ENCODE measurements at regions not wholly inside any gene's neighbourhood (a gene's known extent, or its start where the extent isn't known, plus 50 kb on each side); places are given as distances from the start of the nearest gene placed in this dataset.
"Not testable (repeated sequence)": the region's sequence is repeated elsewhere in the genome, so short reads cannot be mapped to it uniquely, and the experiment has no call there.

DNA sequence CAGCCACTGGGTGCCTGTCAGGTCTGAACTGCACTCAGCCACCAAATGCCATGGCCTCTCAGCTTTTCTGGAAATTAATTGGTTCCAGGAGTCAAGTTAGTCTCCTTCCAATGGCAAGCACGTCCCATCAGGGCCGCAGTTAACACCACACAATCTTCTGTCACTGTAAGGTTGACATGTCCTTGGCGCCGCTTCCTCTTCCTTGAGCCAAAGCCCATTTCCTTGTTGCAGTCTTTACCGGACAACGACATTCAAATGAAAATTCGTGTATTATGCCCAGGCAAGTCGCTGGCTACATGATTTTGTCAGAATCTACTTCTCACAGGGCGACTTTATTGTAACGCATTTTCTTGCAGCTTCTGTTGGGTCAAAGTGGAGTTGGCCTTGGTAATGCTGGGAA lies 430.6 kb upstream of the KAZN start:
- 46% methylated on average over 9 of the region's 10 CpGs for WGBS (ENCODE audit: missing lambda C conversion rate)
- no peak for FAIRE-seq
- ATAC-seq, result no peak

DNA sequence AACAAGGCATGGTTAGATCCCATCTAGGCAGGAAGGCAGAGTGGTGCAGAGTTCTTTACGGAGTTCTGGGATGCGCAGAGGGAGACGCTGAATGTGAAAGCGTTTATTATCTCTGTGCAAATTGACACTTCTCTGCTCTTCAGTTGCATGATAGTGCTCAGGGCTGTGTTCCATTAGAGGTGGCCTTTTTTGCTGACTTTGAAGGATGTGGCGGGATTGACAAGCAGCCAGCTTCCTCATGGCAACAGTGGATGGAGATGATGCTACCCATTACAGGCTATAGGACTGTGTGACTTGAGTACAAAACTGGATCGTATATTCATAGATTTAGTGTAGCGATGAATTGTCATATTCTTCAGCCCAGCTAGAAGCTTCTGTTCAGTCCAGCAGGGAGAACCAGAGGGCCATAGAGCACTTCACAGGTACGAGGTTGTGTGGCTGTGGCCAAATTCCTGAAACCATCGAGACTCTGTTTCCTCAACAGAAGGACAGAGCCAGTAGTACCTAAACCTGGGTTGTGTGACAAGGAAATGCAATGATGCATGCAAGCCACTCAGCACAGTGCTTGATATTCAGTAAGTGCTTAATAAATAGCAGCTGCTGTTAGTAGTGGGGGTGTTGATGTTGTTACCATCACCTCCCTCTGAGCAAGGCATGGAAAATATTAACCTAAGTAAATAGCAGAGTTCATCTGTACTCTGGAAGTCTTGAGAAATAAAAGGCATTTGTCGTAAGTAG lies 430.0 kb upstream of the KAZN start:
- no peak for TF ChIP-seq TFCP2L1 (CRISPR knock-in tag; IDR thresholded peaks at IDR 0.05)
- no peak for TF ChIP-seq SMC3 (IDR thresholded peaks at IDR 0.05)
- TF ChIP-seq RNF2 (IDR thresholded peaks at IDR 0.05; ENCODE audit: borderline replicate concordance, low read depth), result no peak
- TF ChIP-seq EHMT2 (IDR thresholded peaks at IDR 0.05; ENCODE audit: low read depth), result no peak
- TF ChIP-seq, protein P1, sequence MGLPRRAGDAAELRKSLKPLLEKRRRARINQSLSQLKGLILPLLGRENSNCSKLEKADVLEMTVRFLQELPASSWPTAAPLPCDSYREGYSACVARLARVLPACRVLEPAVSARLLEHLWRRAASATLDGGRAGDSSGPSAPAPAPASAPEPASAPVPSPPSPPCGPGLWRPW (IDR thresholded peaks at IDR 0.05), result no peak
- ATAC-seq, result no peak
- ChIA-PET CTCF (no interaction called here), POLR2A (no interaction called here)
- H3K27ac ChIP-seq, result no peak overlapping the region
- no peak overlapping the region for H3K4me3 ChIP-seq
- H3K4me1 ChIP-seq, result no peaks in the 10 kb centered on the region
- 40% methylated on average over 10 of the region's 10 CpGs for WGBS (ENCODE audit: missing lambda C conversion rate)
- no peak overlapping the region for H3K4me2 ChIP-seq
- no peak for FAIRE-seq
- no peaks in the 10 kb centered on the region for H3K9me3 ChIP-seq
- DNase-seq (ENCODE audit: low read depth in 1 of 2, low spot score in 1 of 2), result no peak

More for the DNA sequence above, 430.6 kb upstream of the KAZN start:
- Histone ChIP-seq H3K4me2 (no peak overlapping the region), H3K4me1 (no peaks in the 10 kb centered on the region), H3K4me3 (no peak overlapping the region), H3K9me3 (no peaks in the 10 kb centered on the region), H3K27ac (no peak overlapping the region)
- TF ChIP-seq FOSB (CRISPR knock-in tag; IDR thresholded peaks at IDR 0.05) (no peak), CEBPB (IDR thresholded peaks at IDR 0.05) (no peak), TP53 (CRISPR knock-in tag; IDR thresholded peaks at IDR 0.05) (no peak), HOXA7 (CRISPR knock-in tag; IDR thresholded peaks at IDR 0.05) (no peak), RCOR1 (IDR thresholded peaks at IDR 0.05; ENCODE audit: low read depth, low read length) (no peak), CHD2 (IDR thresholded peaks at IDR 0.05; ENCODE audit: low read length, partially characterized antibody) (no peak), ZC3H11A (IDR thresholded peaks at IDR 0.05) (no peak), JUNB (IDR thresholded peaks at IDR 0.05) (no peak), POLR2AphosphoS2 (conservative IDR thresholded peaks at IDR 0.05; ENCODE audit: low read length) (no peak), POLR2A (IDR thresholded peaks at IDR 0.05; ENCODE audit: low read length) (no peak), EP300 (IDR thresholded peaks at IDR 0.05) (no peak), KDM5A (IDR thresholded peaks at IDR 0.05) (no peak), PHF8 (IDR thresholded peaks at IDR 0.05; ENCODE audit: borderline replicate concordance, low read depth) (no peak)
- TF ChIP-seq, protein P2, sequence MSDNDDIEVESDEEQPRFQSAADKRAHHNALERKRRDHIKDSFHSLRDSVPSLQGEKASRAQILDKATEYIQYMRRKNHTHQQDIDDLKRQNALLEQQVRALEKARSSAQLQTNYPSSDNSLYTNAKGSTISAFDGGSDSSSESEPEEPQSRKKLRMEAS (IDR thresholded peaks at IDR 0.05), result no peak
- TF ChIP-seq, protein P3, sequence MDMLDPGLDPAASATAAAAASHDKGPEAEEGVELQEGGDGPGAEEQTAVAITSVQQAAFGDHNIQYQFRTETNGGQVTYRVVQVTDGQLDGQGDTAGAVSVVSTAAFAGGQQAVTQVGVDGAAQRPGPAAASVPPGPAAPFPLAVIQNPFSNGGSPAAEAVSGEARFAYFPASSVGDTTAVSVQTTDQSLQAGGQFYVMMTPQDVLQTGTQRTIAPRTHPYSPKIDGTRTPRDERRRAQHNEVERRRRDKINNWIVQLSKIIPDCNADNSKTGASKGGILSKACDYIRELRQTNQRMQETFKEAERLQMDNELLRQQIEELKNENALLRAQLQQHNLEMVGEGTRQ (IDR thresholded peaks at IDR 0.05), result no peak
- ChIA-PET CTCF (no interaction called here), POLR2A (no interaction called here)
- DNase-seq (ENCODE audit: low read depth in 1 of 2, low spot score in 1 of 2), result no peak

DNA sequence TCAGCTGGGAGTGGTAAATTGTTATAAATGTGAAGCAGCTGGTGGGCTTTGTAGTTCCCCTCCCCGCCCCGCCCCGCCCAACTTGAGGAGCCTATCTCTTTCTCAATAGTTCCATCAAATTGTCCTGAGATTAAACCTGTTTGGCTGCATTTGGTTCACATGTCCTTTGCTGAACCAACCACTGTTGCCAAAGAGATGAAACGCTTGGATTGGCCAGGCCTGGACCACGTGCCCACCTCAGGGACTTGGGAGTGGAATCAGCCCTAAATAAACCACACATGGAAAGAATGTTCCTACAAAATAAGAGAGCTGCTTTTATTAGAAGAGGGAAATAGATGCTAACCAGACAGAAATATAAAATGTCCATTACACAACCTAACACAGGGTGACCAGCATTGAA lies 424.9 kb upstream of the KAZN start:
- Histone ChIP-seq H3K9me3 (no peaks in the 10 kb centered on the region), H3K4me1 (no peaks in the 10 kb centered on the region), H3K4me2 (no peak overlapping the region), H3K27ac (no peak overlapping the region), H3K4me3 (no peak overlapping the region)
- FAIRE-seq (no peak), DNase-seq (ENCODE audit: low read depth in 1 of 2, low spot score in 1 of 2) (no peak), ATAC-seq (no peak)
- ChIA-PET POLR2A (no interaction called here), CTCF (no interaction called here)
- no peak for TF ChIP-seq CHD2 (IDR thresholded peaks at IDR 0.05; ENCODE audit: low read length, partially characterized antibody)
- TF ChIP-seq TP53 (CRISPR knock-in tag; IDR thresholded peaks at IDR 0.05), result no peak
- WGBS (ENCODE audit: missing lambda C conversion rate), result 0% methylated on average over 2 of the region's 5 CpGs

DNA sequence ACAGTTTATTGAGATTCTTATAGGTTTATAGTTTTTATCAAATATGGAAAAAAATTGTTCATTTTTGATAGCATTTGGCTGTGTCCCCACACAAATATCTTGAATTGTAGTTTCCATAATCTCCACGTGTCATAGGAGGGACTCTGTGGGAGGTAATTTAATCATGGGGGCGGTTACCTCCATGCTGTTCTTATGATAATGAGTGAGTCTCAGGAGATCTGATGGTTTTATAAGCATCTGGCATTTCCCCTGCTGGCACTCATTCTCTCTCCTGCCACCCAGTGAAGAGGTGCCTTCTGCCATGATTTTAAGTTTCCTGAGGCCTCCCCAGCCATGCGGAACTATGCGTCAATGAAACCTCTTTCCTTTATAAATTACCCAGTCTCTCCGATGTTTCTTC lies 420.6 kb upstream of the KAZN start:
- H3K4me2 ChIP-seq; H3K27ac ChIP-seq; H3K9me3 ChIP-seq; FAIRE-seq; H3K4me3 ChIP-seq; POLR2A ChIA-PET; H3K4me1 ChIP-seq; ATAC-seq; DNase-seq (ENCODE audit: low read depth in 1 of 2, low spot score in 1 of 2); CTCF ChIA-PET: not testable (repeated sequence)
- 38% methylated on average over 5 of the region's 5 CpGs for WGBS (ENCODE audit: missing lambda C conversion rate)
